SK-N-SH (cell line): ENCODE measurements at regions not wholly inside any gene's neighbourhood (a gene's known extent, or its start where the extent isn't known, plus 50 kb on each side); places are given as distances from the start of the nearest gene placed in this dataset.

ENCODE experiments used
- CTCF ChIP-seq: fragments of 200-600 bp; sonication (generic); IDR thresholded peaks from 2 replicates; pipeline ENCODE4 v1.6.1; 2017; ENCODE audit warnings: antibody characterized with exemption, mild to moderate bottlenecking, moderate library complexity
- MXI1 ChIP-seq: IDR thresholded peaks from 2 replicates; pipeline ENCODE4 v1.6.1; 2012; ENCODE audit warnings: mild to moderate bottlenecking, low read depth, low read length, improper control_type of control experiment
- TF ChIP-seq, protein P1 (sequence below): IDR thresholded peaks from 2 replicates; pipeline ENCODE4; 2012
- TF ChIP-seq, protein P2 (sequence below): IDR thresholded peaks from 2 replicates; pipeline ENCODE4 v1.4.0; 2012; ENCODE audit warnings: low read depth

DNA sequence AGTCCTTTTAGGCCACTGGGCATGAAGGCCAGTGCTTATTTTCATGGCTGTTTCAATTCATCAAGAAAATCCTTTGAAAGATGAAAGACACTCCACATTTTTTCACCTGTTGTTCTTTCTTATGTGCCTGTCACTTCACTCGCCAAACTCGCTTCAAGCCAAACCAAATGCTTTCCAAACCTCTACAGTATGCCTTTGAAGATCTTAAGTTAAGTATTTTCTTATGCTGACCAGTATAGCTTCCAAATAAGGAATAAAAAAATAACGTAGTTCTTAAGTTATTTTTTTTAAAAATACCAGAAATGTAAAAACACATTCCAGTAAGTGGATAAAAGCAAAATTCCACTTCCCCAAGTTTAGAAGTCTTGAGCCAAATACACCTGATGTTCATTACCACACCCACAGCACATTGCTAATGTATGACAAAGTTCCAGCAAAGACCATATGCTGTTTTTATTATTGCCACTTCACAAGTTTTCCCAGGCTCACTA is 186.1 kb downstream of the MTERF1 start:
- TF ChIP-seq, protein P1, sequence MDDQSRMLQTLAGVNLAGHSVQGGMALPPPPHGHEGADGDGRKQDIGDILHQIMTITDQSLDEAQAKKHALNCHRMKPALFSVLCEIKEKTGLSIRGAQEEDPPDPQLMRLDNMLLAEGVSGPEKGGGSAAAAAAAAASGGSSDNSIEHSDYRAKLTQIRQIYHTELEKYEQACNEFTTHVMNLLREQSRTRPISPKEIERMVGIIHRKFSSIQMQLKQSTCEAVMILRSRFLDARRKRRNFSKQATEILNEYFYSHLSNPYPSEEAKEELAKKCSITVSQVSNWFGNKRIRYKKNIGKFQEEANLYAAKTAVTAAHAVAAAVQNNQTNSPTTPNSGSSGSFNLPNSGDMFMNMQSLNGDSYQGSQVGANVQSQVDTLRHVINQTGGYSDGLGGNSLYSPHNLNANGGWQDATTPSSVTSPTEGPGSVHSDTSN: no peak
- no peak for TF ChIP-seq CTCF
- TF ChIP-seq, protein P2, sequence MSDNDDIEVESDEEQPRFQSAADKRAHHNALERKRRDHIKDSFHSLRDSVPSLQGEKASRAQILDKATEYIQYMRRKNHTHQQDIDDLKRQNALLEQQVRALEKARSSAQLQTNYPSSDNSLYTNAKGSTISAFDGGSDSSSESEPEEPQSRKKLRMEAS: no peak
- TF ChIP-seq MXI1: no peak
